SU-DHL-6 (cell line): ENCODE measurements at regions not wholly inside any gene's neighbourhood (a gene's known extent, or its start where the extent isn't known, plus 50 kb on each side); places are given as distances from the start of the nearest gene placed in this dataset.

Experiments used
- H2AFZ ChIP-seq: fragments of 200-600 bp; sonication (generic); 2 replicates; pipeline ENCODE4 v1.6.1; 2014; ENCODE audit warnings: low read depth, mild to moderate bottlenecking, moderate library complexity, mixed read lengths, antibody characterized with exemption, low read length; ENCODE audit not compliant: severe bottlenecking
- H3F3A ChIP-seq: fragments of 200-600 bp; shearing (Covaris generic); 2 replicates; pipeline ENCODE4 v1.6.0; 2016; ENCODE audit warnings: antibody characterized with exemption, mild to moderate bottlenecking; ENCODE audit not compliant: insufficient read depth
- H3K27ac ChIP-seq: fragments of 200-600 bp; sonication (generic); 2 replicates; pipeline ENCODE4 v1.5.1; 2016; ENCODE audit warnings: low read depth, mild to moderate bottlenecking, low read length, moderate library complexity, mixed read lengths
- H3K27me3 ChIP-seq: fragments of 200-600 bp; sonication (generic), shearing (Covaris generic); 2 replicates; pipeline ENCODE4 v1.6.0; 2014; ENCODE audit warnings: mild to moderate bottlenecking, low read length
- H3K36me3 ChIP-seq: fragments of 200-600 bp; sonication (generic); 2 replicates; pipeline ENCODE4 v1.6.1; 2014; ENCODE audit warnings: mild to moderate bottlenecking, low read length, mixed read lengths
- H3K4me2 ChIP-seq: fragments of 300-600, 200-600 bp; shearing (Covaris generic), sonication (generic); 2 replicates; pipeline ENCODE4 v1.6.0; 2014; ENCODE audit warnings: low read length, low read depth, mild to moderate bottlenecking; ENCODE audit not compliant: poor library complexity, severe bottlenecking
- H3K4me3 ChIP-seq: fragments of 200-600 bp; sonication (generic); 2 replicates; pipeline ENCODE4 v1.5.1; 2014; ENCODE audit warnings: antibody characterized with exemption, low read length, mild to moderate bottlenecking, mixed read lengths; ENCODE audit not compliant: insufficient read depth, poor library complexity, severe bottlenecking
- H3K79me2 ChIP-seq: fragments of 200-600 bp; sonication (generic); 2 replicates; pipeline ENCODE4 v1.6.1; 2014; ENCODE audit warnings: mild to moderate bottlenecking, low read length, moderate library complexity; ENCODE audit not compliant: insufficient read depth
- H3K9ac ChIP-seq: fragments of 200-600 bp; sonication (generic); 2 replicates; pipeline ENCODE4 v1.7.0; 2014; ENCODE audit warnings: mild to moderate bottlenecking, low read length
- H3K9me2 ChIP-seq: fragments of 200-600 bp; sonication (generic); replicated peaks from 2 replicates; pipeline ENCODE4 v1.6.1; 2014; ENCODE audit warnings: low read length; ENCODE audit not compliant: insufficient read depth
- H3K9me3 ChIP-seq: fragments of 200-600 bp; sonication (generic); 2 replicates; pipeline ENCODE4 v1.6.1; 2014; ENCODE audit warnings: low read length, mixed read lengths; ENCODE audit not compliant: insufficient read depth
- H4K20me1 ChIP-seq: fragments of 200-600 bp; sonication (generic); 2 replicates; pipeline ENCODE4 v1.6.1; 2014; ENCODE audit warnings: low read depth, mild to moderate bottlenecking, antibody characterized with exemption, low read length, moderate library complexity, mixed read lengths
- CTCF ChIP-seq: fragments of 200-600 bp; sonication (generic); IDR thresholded peaks from one replicate; pipeline ENCODE4 v1.5.1; 2017; ENCODE audit warnings: antibody characterized with exemption, mild to moderate bottlenecking, low read length, moderate library complexity; ENCODE audit not compliant: insufficient read depth, poor library complexity, severe bottlenecking
- EZH2phosphoT487 ChIP-seq: fragments of 200-600 bp; sonication (generic), shearing (Covaris generic); conservative IDR thresholded peaks from 2 replicates; pipeline ENCODE4 v1.6.1; 2018; ENCODE audit warnings: mild to moderate bottlenecking, antibody characterized with exemption, low read length, moderate library complexity, mixed read lengths

GRCh38 chr13:102932331-102932730, 86.5 kb downstream of the ERCC5 start:
- no peaks in the 10 kb centered on the region for H3K79me2 ChIP-seq
- peak overlapping the region; percentile 43 for H3K4me2 ChIP-seq
- TF ChIP-seq EZH2phosphoT487 (no peak), CTCF (no peak)

GRCh38 chr13:102930566-102930965, 84.7 kb downstream of the ERCC5 start:
- Histone ChIP-seq H3K27ac (no peak overlapping the region), H3K79me2 (no peaks in the 10 kb centered on the region), H3K4me3 (no peak overlapping the region), H2AFZ (no peak overlapping the region), H3K9me3 (peaks cover 7% of the 10 kb centered on the region; the same call in 1 of the 2 replicates), H3K36me3 (no peaks in the 10 kb centered on the region), H3K27me3 (no peaks in the 10 kb centered on the region), H3F3A (0 out of 2 replicates have a peak, but pooled peaks cover 3% of the 10 kb centered on the region), H3K4me2 (no peak overlapping the region), H3K9me2 (no peaks in the 10 kb centered on the region), H4K20me1 (no peaks in the 10 kb centered on the region), H3K9ac (no peak overlapping the region)
- TF ChIP-seq CTCF (no peak), EZH2phosphoT487 (no peak)

More at GRCh38 chr13:102932331-102932730, 86.5 kb downstream of the ERCC5 start:
- Histone ChIP-seq H2AFZ (peak overlapping the region; percentile 78), H3K36me3 (no peaks in the 10 kb centered on the region), H3K4me3 (peak overlapping the region; percentile 4), H3K27ac (peak overlapping the region; percentile 56), H3K9ac (peak overlapping the region; percentile 20; the same call in 1 of the 2 replicates), H3K9me2 (no peaks in the 10 kb centered on the region), H3K9me3 (no peaks in the 10 kb centered on the region), H4K20me1 (no peaks in the 10 kb centered on the region), H3K27me3 (no peaks in the 10 kb centered on the region), H3F3A (0 out of 2 replicates have a peak, but pooled peaks cover 3% of the 10 kb centered on the region)

- H4K20me1 ChIP-seq, result no peaks in the 10 kb centered on the region
- no peak overlapping the region for H2AFZ ChIP-seq
- H3K27me3 ChIP-seq, result no peaks in the 10 kb centered on the region
- no peak overlapping the region for H3K27ac ChIP-seq
- no peak overlapping the region for H3K4me2 ChIP-seq
- H3K9me2 ChIP-seq, result no peaks in the 10 kb centered on the region
- H3F3A ChIP-seq, result no peaks in the 10 kb centered on the region
- peaks cover 12% of the 10 kb centered on the region; the same call in 1 of the 2 replicates for H3K9me3 ChIP-seq
- H3K36me3 ChIP-seq, result no peaks in the 10 kb centered on the region
- TF ChIP-seq EZH2phosphoT487, result no peak
- no peak for TF ChIP-seq CTCF
- H3K79me2 ChIP-seq, result no peaks in the 10 kb centered on the region
- no peak overlapping the region for H3K9ac ChIP-seq
- no peak overlapping the region for H3K4me3 ChIP-seq
Observed at GRCh38 chr13:102928941-102929675, 83.3 kb downstream of the ERCC5 start.
